ENCODE measurements at regions not wholly inside any gene's neighbourhood (a gene's known extent, or its start where the extent isn't known, plus 50 kb on each side); places are given as distances from the start of the nearest gene placed in this dataset.

- no peaks in the 10 kb centered on the region for H3K27me3 ChIP-seq (ENCODE audit: control insufficient read depth in 3 of 3, insufficient read depth in 3 of 3, low read depth in 1 of 3, low read length in 3 of 3)
- H3K79me1 ChIP-seq (ENCODE audit: low read depth, low read length): no peaks in the 10 kb centered on the region
- no peak for DNase-seq (ENCODE audit: low spot score)
- no peak overlapping the region for H3K4ac ChIP-seq (ENCODE audit: low read length)
- H3K9ac ChIP-seq (ENCODE audit: low read depth, low read length, poor library complexity): no peak overlapping the region
- no peak overlapping the region for H2BK120ac ChIP-seq (ENCODE audit: low read depth, low read length)
- no peak overlapping the region for H3K18ac ChIP-seq (ENCODE audit: low read length)
- no peak overlapping the region for H3K14ac ChIP-seq (ENCODE audit: low read length)
- H4K8ac ChIP-seq (ENCODE audit: low read depth, low read length): no peak overlapping the region
- H3K4me2 ChIP-seq (ENCODE audit: insufficient read depth, low read length, poor library complexity, severe bottlenecking): no peak overlapping the region
- H2BK12ac ChIP-seq (ENCODE audit: low read length): no peak overlapping the region
- no peaks in the 10 kb centered on the region for H3K36me3 ChIP-seq (replicated peaks in 1 of 2; ENCODE audit: control insufficient read depth in 2 of 2, insufficient read depth in 2 of 2, low read length in 2 of 2)
- H2AFZ ChIP-seq (ENCODE audit: low read length): no peak overlapping the region
- no peak overlapping the region for H4K91ac ChIP-seq (ENCODE audit: low read depth, low read length, poor library complexity)
- no peak overlapping the region for H2BK15ac ChIP-seq (ENCODE audit: low read length)
- H2AK5ac ChIP-seq (ENCODE audit: low read depth, low read length): no peak overlapping the region
- H3K27ac ChIP-seq (replicated peaks; ENCODE audit: low read length): no peak overlapping the region
- H2BK5ac ChIP-seq (ENCODE audit: low read length): no peak overlapping the region
- no CpG with 5 or more reads among the region's 2 CpGs for WGBS, 2 donors (ENCODE audit: extremely low coverage in 2 of 2, insufficient read length in 2 of 2, insufficient replicate concordance in 1 of 2)
- no peaks in the 10 kb centered on the region for H3K9me3 ChIP-seq (replicated peaks in 1 of 2; ENCODE audit: control insufficient read depth in 2 of 2, insufficient read depth in 1 of 2, low read depth in 1 of 2, low read length in 2 of 2)
- H3K4me3 ChIP-seq (ENCODE audit: low read length in 2 of 2): no peak overlapping the region
- no peak overlapping the region for H3K23ac ChIP-seq (ENCODE audit: low read depth, low read length, poor library complexity)
- H3K4me1 ChIP-seq (ENCODE audit: control insufficient read depth in 2 of 2, insufficient read depth in 1 of 2, low read depth in 1 of 2, low read length in 2 of 2): no peaks in the 10 kb centered on the region
Measured at GRCh38 chr21:16504281-16504680, 774.5 kb downstream of the USP25 start.

GRCh38 chr21:16504766-16505165 lies 775.0 kb downstream of the USP25 start:
- Histone ChIP-seq H3K36me3 (replicated peaks in 1 of 2; ENCODE audit: control insufficient read depth in 2 of 2, insufficient read depth in 2 of 2, low read length in 2 of 2) (no peaks in the 10 kb centered on the region), H3K14ac (ENCODE audit: low read length) (no peak overlapping the region), H3K23ac (ENCODE audit: low read depth, low read length, poor library complexity) (no peak overlapping the region), H3K27ac (replicated peaks; ENCODE audit: low read length) (no peak overlapping the region), H3K79me1 (ENCODE audit: low read depth, low read length) (no peaks in the 10 kb centered on the region), H3K4me2 (ENCODE audit: insufficient read depth, low read length, poor library complexity, severe bottlenecking) (no peak overlapping the region), H3K27me3 (ENCODE audit: control insufficient read depth in 3 of 3, insufficient read depth in 3 of 3, low read depth in 1 of 3, low read length in 3 of 3) (no peaks in the 10 kb centered on the region), H4K91ac (ENCODE audit: low read depth, low read length, poor library complexity) (no peak overlapping the region), H2AFZ (ENCODE audit: low read length) (no peak overlapping the region), H2BK120ac (ENCODE audit: low read depth, low read length) (no peak overlapping the region), H2BK12ac (ENCODE audit: low read length) (no peak overlapping the region), H4K8ac (ENCODE audit: low read depth, low read length) (no peak overlapping the region), H3K9ac (ENCODE audit: low read depth, low read length, poor library complexity) (no peak overlapping the region), H3K4me3 (ENCODE audit: low read length in 2 of 2) (no peak overlapping the region), H3K4ac (ENCODE audit: low read length) (no peak overlapping the region), H3K9me3 (replicated peaks in 1 of 2; ENCODE audit: control insufficient read depth in 2 of 2, insufficient read depth in 1 of 2, low read depth in 1 of 2, low read length in 2 of 2) (no peaks in the 10 kb centered on the region), H3K4me1 (ENCODE audit: control insufficient read depth in 2 of 2, insufficient read depth in 1 of 2, low read depth in 1 of 2, low read length in 2 of 2) (no peaks in the 10 kb centered on the region), H2AK5ac (ENCODE audit: low read depth, low read length) (no peak overlapping the region), H2BK5ac (ENCODE audit: low read length) (no peak overlapping the region), H3K18ac (ENCODE audit: low read length) (no peak overlapping the region), H2BK15ac (ENCODE audit: low read length) (no peak overlapping the region)
- no peak for DNase-seq (ENCODE audit: low spot score)

DNA sequence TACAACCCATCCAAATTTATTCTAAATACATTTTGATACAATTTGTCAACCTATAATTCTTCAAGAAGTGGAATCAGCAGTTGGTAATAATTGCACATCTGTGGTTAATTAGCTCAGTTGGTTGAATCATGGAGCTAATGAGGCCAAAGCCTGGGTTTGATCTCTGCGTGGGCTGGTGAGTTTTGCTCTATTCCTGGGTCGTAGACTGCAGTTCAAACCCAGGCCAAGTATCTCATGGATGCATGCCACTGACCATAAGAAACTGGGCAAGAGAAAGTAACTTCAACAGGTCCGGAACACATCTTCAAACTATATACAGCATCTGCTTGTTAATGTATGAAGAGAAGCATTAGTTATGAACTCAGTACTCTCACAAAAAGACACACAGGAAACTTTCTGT lies 779.7 kb downstream of the USP25 start:
- H3K4me2 ChIP-seq (ENCODE audit: insufficient read depth, low read length, poor library complexity, severe bottlenecking): no peak overlapping the region
- no peaks in the 10 kb centered on the region for H3K27me3 ChIP-seq (ENCODE audit: control insufficient read depth in 3 of 3, insufficient read depth in 3 of 3, low read depth in 1 of 3, low read length in 3 of 3)
- no peak overlapping the region for H4K91ac ChIP-seq (ENCODE audit: low read depth, low read length, poor library complexity)
- H3K4me1 ChIP-seq (ENCODE audit: control insufficient read depth in 2 of 2, insufficient read depth in 1 of 2, low read depth in 1 of 2, low read length in 2 of 2): no peaks in the 10 kb centered on the region
- H3K9me3 ChIP-seq (replicated peaks in 1 of 2; ENCODE audit: control insufficient read depth in 2 of 2, insufficient read depth in 1 of 2, low read depth in 1 of 2, low read length in 2 of 2): peaks cover 0 to 4% of the 10 kb centered on the region in 2 donors
- H4K8ac ChIP-seq (ENCODE audit: low read depth, low read length): no peak overlapping the region
- WGBS, 2 donors (ENCODE audit: extremely low coverage in 2 of 2, insufficient read length in 2 of 2, insufficient replicate concordance in 1 of 2): no CpG with 5 or more reads among the region's 3 CpGs
- H2BK12ac ChIP-seq (ENCODE audit: low read length): no peak overlapping the region
- no peak overlapping the region for H2AK5ac ChIP-seq (ENCODE audit: low read depth, low read length)
- no peak overlapping the region for H2BK5ac ChIP-seq (ENCODE audit: low read length)
- H2BK15ac ChIP-seq (ENCODE audit: low read length): no peak overlapping the region
- no peaks in the 10 kb centered on the region for H3K36me3 ChIP-seq (replicated peaks in 1 of 2; ENCODE audit: control insufficient read depth in 2 of 2, insufficient read depth in 2 of 2, low read length in 2 of 2)
- H2BK120ac ChIP-seq (ENCODE audit: low read depth, low read length): no peak overlapping the region
- H3K23ac ChIP-seq (ENCODE audit: low read depth, low read length, poor library complexity): no peak overlapping the region
- H2AFZ ChIP-seq (ENCODE audit: low read length): no peak overlapping the region
- H3K9ac ChIP-seq (ENCODE audit: low read depth, low read length, poor library complexity): no peak overlapping the region
- H3K4ac ChIP-seq (ENCODE audit: low read length): no peak overlapping the region
- no peak overlapping the region for H3K4me3 ChIP-seq (ENCODE audit: low read length in 2 of 2)
- no peaks in the 10 kb centered on the region for H3K79me1 ChIP-seq (ENCODE audit: low read depth, low read length)
- no peak overlapping the region for H3K27ac ChIP-seq (replicated peaks; ENCODE audit: low read length)
- H3K14ac ChIP-seq (ENCODE audit: low read length): no peak overlapping the region
- H3K18ac ChIP-seq (ENCODE audit: low read length): no peak overlapping the region
- no peak for DNase-seq (ENCODE audit: low spot score)

DNA sequence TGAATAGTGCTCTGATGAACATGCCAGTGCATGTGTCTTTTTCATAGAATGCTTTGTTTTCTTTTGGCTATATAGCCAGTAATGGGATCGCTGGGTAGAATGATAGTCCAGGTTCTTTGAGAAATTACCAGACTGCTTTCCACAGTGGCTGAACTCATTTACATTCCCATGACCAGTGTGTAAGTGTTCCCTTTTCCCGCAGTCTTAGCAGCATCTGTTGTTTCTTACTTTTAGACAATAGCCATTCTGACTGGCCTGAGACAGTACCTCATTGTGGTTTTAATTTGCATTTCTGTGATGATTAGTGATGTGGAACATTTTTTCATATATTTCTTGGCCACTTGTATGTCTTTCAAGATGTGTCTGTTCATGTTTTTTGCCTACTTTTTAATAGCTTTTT lies 784.5 kb downstream of the USP25 start:
- Histone ChIP-seq H3K4me3 (ENCODE audit: low read length in 2 of 2) (no peak overlapping the region), H3K18ac (ENCODE audit: low read length) (no peak overlapping the region), H2BK5ac (ENCODE audit: low read length) (no peak overlapping the region), H2BK120ac (ENCODE audit: low read depth, low read length) (no peak overlapping the region), H2AK5ac (ENCODE audit: low read depth, low read length) (no peak overlapping the region), H4K8ac (ENCODE audit: low read depth, low read length) (no peak overlapping the region), H2AFZ (ENCODE audit: low read length) (no peak overlapping the region), H3K4me1 (ENCODE audit: control insufficient read depth in 2 of 2, insufficient read depth in 1 of 2, low read depth in 1 of 2, low read length in 2 of 2) (no peaks in the 10 kb centered on the region), H3K14ac (ENCODE audit: low read length) (no peak overlapping the region), H3K79me1 (ENCODE audit: low read depth, low read length) (no peaks in the 10 kb centered on the region), H3K4me2 (ENCODE audit: insufficient read depth, low read length, poor library complexity, severe bottlenecking) (no peak overlapping the region), H3K9ac (ENCODE audit: low read depth, low read length, poor library complexity) (no peak overlapping the region), H4K91ac (ENCODE audit: low read depth, low read length, poor library complexity) (no peak overlapping the region), H2BK12ac (ENCODE audit: low read length) (no peak overlapping the region), H3K27ac (replicated peaks; ENCODE audit: low read length) (no peak overlapping the region), H2BK15ac (ENCODE audit: low read length) (no peak overlapping the region), H3K36me3 (replicated peaks in 1 of 2; ENCODE audit: control insufficient read depth in 2 of 2, insufficient read depth in 2 of 2, low read length in 2 of 2) (no peaks in the 10 kb centered on the region), H3K27me3 (ENCODE audit: control insufficient read depth in 3 of 3, insufficient read depth in 3 of 3, low read depth in 1 of 3, low read length in 3 of 3) (no peaks in the 10 kb centered on the region), H3K9me3 (replicated peaks in 1 of 2; ENCODE audit: control insufficient read depth in 2 of 2, insufficient read depth in 1 of 2, low read depth in 1 of 2, low read length in 2 of 2) (peaks cover 0 to 12% of the 10 kb centered on the region in 2 donors), H3K4ac (ENCODE audit: low read length) (no peak overlapping the region), H3K23ac (ENCODE audit: low read depth, low read length, poor library complexity) (no peak overlapping the region)
- WGBS, 2 donors (ENCODE audit: extremely low coverage in 2 of 2, insufficient read length in 2 of 2, insufficient replicate concordance in 1 of 2): no CpG with 5 or more reads among the region's 2 CpGs
- DNase-seq (ENCODE audit: low spot score): no peak

Measured in neuronal stem cell (in vitro differentiated cells).